ENCODE measurements at regions not wholly inside any gene's neighbourhood (a gene's known extent, or its start where the extent isn't known, plus 50 kb on each side); places are given as distances from the start of the nearest gene placed in this dataset.

- Histone ChIP-seq H3K4me2 (ENCODE audit: low read length) (no peak overlapping the region), H3K9me3 (ENCODE audit: control insufficient read depth in 1 of 2, insufficient read depth in 1 of 2, low read depth in 1 of 2, low read length in 2 of 2) (no peaks in the 10 kb centered on the region), H3K9ac (ENCODE audit: low read length) (no peak overlapping the region), H3K27me3 (ENCODE audit: insufficient read depth, low read length) (no peaks in the 10 kb centered on the region), H2AFZ (ENCODE audit: low read depth, low read length, poor library complexity, severe bottlenecking) (no peak overlapping the region), H3K4me1 (ENCODE audit: control insufficient read depth in 1 of 2, insufficient read depth in 2 of 2, low read length in 2 of 2) (no peaks in the 10 kb centered on the region), H3K9me2 (ENCODE audit: insufficient read depth) (no peaks in the 10 kb centered on the region), H3K4me3 (replicated peaks in 1 of 2; ENCODE audit: low read depth in 1 of 2, low read length in 2 of 2) (no peak overlapping the region), H3K27ac (ENCODE audit: low read depth, low read length) (no peak overlapping the region), H4K20me1 (ENCODE audit: insufficient read depth) (no peaks in the 10 kb centered on the region), H3K79me2 (ENCODE audit: insufficient read depth, low read length) (no peaks in the 10 kb centered on the region), H3K36me3 (ENCODE audit: control insufficient read depth in 1 of 2, insufficient read depth in 2 of 2, low read length in 2 of 2) (no peaks in the 10 kb centered on the region)
- POLR2A ChIA-PET, result no interaction called here
- no peak for ATAC-seq
- TF ChIP-seq EZH2phosphoT487 (IDR thresholded peaks at IDR 0.05; ENCODE audit: borderline replicate concordance) (no peak), FOSL1 (IDR thresholded peaks at IDR 0.05; ENCODE audit: low read depth) (no peak), EGR1 (IDR thresholded peaks at IDR 0.05; ENCODE audit: low read depth) (no peak), POLR2AphosphoS5 (IDR thresholded peaks at IDR 0.05; ENCODE audit: low read depth, low read length) (no peak), ZFX (IDR thresholded peaks at IDR 0.05) (no peak), SP1 (IDR thresholded peaks at IDR 0.05; ENCODE audit: low read depth) (no peak), CEBPB (IDR thresholded peaks at IDR 0.05; ENCODE audit: low read depth) (no peak), ZNF274 (IDR thresholded peaks at IDR 0.05; ENCODE audit: low read depth, low read length) (no peak), POLR2A (IDR thresholded peaks at IDR 0.05; ENCODE audit: borderline replicate concordance, extremely low read depth, insufficient read depth, insufficient read length) (no peak), EZH2 (IDR thresholded peaks at IDR 0.05) (no peak), YY1 (IDR thresholded peaks at IDR 0.05; ENCODE audit: extremely low read depth, insufficient replicate concordance, low read depth, low read length) (no peak), ELF1 (IDR thresholded peaks at IDR 0.05; ENCODE audit: borderline replicate concordance, low read depth) (no peak), JUND (IDR thresholded peaks at IDR 0.05) (no peak), SIN3A (IDR thresholded peaks at IDR 0.05; ENCODE audit: low read depth) (no peak), CBX3 (IDR thresholded peaks at IDR 0.05; ENCODE audit: low read depth) (no peak)
- TF ChIP-seq, protein P1, sequence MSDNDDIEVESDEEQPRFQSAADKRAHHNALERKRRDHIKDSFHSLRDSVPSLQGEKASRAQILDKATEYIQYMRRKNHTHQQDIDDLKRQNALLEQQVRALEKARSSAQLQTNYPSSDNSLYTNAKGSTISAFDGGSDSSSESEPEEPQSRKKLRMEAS (IDR thresholded peaks at IDR 0.05), result no peak
- TF ChIP-seq, protein P2, sequence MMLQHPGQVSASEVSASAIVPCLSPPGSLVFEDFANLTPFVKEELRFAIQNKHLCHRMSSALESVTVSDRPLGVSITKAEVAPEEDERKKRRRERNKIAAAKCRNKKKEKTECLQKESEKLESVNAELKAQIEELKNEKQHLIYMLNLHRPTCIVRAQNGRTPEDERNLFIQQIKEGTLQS (IDR thresholded peaks at IDR 0.05), result no peak
- intact Hi-C loops (cut with micrococcal nuclease), result no loop called here
- CTCF ChIA-PET, result no interaction called here
- RAD21 ChIA-PET (ENCODE audit: low non-redundant PET in 1 of 2, low total read pairs in 2 of 2, uncharacterized antibody in 2 of 2, unreplicated experiment in 2 of 2), result no interaction called here
- no TSS peak for BruUV-seq (replicated peaks)
- DNase-seq (ENCODE audit: low read depth, low spot score), result no peak
These were observed 661.9 kb upstream of the ID2 start for GRCh38 chr2:8019934-8020333.
